Endothelial cell (in vitro differentiated cells): ENCODE measurements at regions not wholly inside any gene's neighbourhood (a gene's known extent, or its start where the extent isn't known, plus 50 kb on each side); places are given as distances from the start of the nearest gene placed in this dataset.

Source experiments
- DNase-seq: peaks from one replicate; pipeline ENCODE4 v3.0.0; 2021; ENCODE audit warnings: low spot score
- H3K27ac Mint-ChIP-seq: one replicate; pipeline ENCODE4 v1.8.0; 2021; ENCODE audit warnings: mixed read lengths, inconsistent platforms; ENCODE audit not compliant: unreplicated experiment
- H3K27me3 Mint-ChIP-seq: one replicate; pipeline ENCODE4 v1.8.0; 2021; ENCODE audit warnings: mild to moderate bottlenecking, moderate library complexity, mixed read lengths, inconsistent platforms; ENCODE audit not compliant: unreplicated experiment
- H3K36me3 Mint-ChIP-seq: one replicate; pipeline ENCODE4 v1.8.0; 2021; ENCODE audit warnings: mild to moderate bottlenecking, low read depth, mixed read lengths, inconsistent platforms; ENCODE audit not compliant: unreplicated experiment
- H3K4me1 Mint-ChIP-seq: one replicate; pipeline ENCODE4 v1.8.0; 2021; ENCODE audit warnings: mild to moderate bottlenecking, mixed read lengths, inconsistent platforms; ENCODE audit not compliant: unreplicated experiment
- H3K4me3 Mint-ChIP-seq: one replicate; pipeline ENCODE4 v1.8.0; 2021; ENCODE audit warnings: mild to moderate bottlenecking, mixed read lengths, inconsistent platforms; ENCODE audit not compliant: unreplicated experiment
- H3K9me3 Mint-ChIP-seq: one replicate; pipeline ENCODE4 v1.8.0; 2021; ENCODE audit warnings: mixed read lengths, inconsistent platforms; ENCODE audit not compliant: unreplicated experiment
- TF ChIP-seq, protein P1 (sequence below): fragments of 200-600 bp; sonication (generic); IDR thresholded peaks from one replicate; pipeline ENCODE4 v1.5.0; 2021; ENCODE audit warnings: antibody characterized with exemption; ENCODE audit not compliant: unreplicated experiment

GRCh38 chr12:84174115-84174514, 738.5 kb downstream of the SLC6A15 start:
- Mint-ChIP-seq H3K4me3 (no peak overlapping the region), H3K27me3 (no peaks in the 10 kb centered on the region), H3K36me3 (no peaks in the 10 kb centered on the region), H3K27ac (no peak overlapping the region), H3K4me1 (no peaks in the 10 kb centered on the region), H3K9me3 (no peaks in the 10 kb centered on the region)
- TF ChIP-seq, protein P1, sequence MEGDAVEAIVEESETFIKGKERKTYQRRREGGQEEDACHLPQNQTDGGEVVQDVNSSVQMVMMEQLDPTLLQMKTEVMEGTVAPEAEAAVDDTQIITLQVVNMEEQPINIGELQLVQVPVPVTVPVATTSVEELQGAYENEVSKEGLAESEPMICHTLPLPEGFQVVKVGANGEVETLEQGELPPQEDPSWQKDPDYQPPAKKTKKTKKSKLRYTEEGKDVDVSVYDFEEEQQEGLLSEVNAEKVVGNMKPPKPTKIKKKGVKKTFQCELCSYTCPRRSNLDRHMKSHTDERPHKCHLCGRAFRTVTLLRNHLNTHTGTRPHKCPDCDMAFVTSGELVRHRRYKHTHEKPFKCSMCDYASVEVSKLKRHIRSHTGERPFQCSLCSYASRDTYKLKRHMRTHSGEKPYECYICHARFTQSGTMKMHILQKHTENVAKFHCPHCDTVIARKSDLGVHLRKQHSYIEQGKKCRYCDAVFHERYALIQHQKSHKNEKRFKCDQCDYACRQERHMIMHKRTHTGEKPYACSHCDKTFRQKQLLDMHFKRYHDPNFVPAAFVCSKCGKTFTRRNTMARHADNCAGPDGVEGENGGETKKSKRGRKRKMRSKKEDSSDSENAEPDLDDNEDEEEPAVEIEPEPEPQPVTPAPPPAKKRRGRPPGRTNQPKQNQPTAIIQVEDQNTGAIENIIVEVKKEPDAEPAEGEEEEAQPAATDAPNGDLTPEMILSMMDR, result no peak
- no peak for DNase-seq

DNA sequence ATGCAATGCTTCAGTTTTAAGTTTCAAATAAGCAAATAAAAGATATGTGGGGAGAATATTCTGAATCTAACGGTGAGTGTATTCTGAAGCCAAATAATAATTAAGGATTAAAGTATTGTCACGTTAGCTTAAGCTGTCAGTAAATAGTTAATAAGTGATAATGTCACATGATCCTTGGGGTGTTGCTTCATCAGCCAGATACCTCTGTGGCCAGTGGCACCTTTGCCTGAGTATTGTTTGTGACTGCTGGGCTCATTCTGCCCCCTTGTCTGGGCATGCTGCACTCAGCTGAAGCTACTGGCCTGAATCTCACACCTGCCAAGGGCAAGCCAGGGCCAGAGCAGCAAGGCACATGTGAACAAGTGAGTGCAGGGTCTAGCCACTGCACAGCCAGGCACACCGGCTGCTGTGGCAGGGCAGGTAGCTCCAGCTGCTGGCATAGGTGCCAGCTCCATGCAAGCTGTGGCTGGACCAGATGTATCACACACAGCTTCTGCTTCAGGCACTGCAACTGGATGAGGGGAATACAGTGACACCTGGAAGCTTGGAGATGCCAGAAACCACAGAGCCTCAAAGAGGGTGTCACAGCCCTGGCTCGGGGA, 739.7 kb downstream of the SLC6A15 start:
- H3K4me1 Mint-ChIP-seq, result no peaks in the 10 kb centered on the region
- no peak overlapping the region for H3K27ac Mint-ChIP-seq
- TF ChIP-seq, protein P1, result no peak
- H3K36me3 Mint-ChIP-seq, result no peaks in the 10 kb centered on the region
- no peaks in the 10 kb centered on the region for H3K27me3 Mint-ChIP-seq
- H3K4me3 Mint-ChIP-seq, result no peak overlapping the region
- DNase-seq, result no peak
- H3K9me3 Mint-ChIP-seq, result no peaks in the 10 kb centered on the region

DNA sequence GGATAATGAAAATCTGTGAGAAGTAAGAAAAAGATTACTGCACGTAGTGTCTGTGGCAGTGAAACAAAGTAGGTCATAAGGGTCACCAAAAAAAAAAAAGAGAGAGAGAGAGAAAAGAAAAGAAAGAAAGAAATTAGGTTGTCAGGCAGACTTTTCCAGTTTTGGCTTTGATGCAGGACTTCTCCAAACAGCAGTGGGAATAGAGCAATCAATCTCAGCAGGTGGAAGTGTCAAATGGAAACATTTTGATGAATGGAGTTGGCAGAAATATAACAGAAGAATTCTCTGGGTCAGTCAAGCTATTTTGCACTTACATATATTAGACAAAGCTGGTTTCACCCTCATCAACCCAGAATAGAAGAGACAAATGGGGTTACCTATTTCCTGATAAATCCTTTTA, 745.8 kb downstream of the SLC6A15 start:
- H3K4me1 Mint-ChIP-seq, result no peaks in the 10 kb centered on the region
- no peak overlapping the region for H3K4me3 Mint-ChIP-seq
- no peaks in the 10 kb centered on the region for H3K36me3 Mint-ChIP-seq
- DNase-seq, result no peak
- TF ChIP-seq, protein P1, result no peak
- no peak overlapping the region for H3K27ac Mint-ChIP-seq
- no peaks in the 10 kb centered on the region for H3K27me3 Mint-ChIP-seq
- H3K9me3 Mint-ChIP-seq, result no peaks in the 10 kb centered on the region

DNA sequence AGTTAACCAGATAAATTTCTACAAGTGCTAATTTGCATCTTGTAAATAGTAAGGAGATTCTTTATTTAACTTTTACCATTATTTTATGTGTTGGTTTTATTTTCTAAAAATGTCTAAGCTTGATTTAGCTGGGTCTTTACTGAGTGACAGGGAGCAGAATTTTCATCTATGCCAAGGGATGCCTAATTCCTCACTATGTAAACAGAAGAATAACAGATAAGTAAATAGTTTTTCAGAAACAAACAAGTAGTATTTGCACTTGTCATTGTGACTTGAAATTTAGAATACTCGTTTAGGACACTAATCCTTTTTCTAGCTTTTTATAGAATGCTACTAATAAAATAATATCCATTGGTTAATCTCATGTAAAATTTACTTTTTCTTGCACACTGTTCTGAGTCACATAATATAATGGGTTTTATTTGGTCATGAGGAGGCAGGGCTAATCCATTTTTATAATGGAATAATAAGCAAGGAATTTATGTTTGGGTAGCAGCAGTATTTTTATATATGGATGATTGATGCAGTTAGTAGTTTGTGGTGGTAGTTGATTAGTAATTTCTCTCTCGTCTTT, 746.5 kb downstream of the SLC6A15 start:
- Mint-ChIP-seq H3K9me3 (no peaks in the 10 kb centered on the region), H3K4me1 (no peaks in the 10 kb centered on the region), H3K36me3 (no peaks in the 10 kb centered on the region), H3K4me3 (no peak overlapping the region), H3K27me3 (peaks cover 2% of the 10 kb centered on the region), H3K27ac (no peak overlapping the region)
- no peak for DNase-seq
- TF ChIP-seq, protein P1, result no peak

DNA sequence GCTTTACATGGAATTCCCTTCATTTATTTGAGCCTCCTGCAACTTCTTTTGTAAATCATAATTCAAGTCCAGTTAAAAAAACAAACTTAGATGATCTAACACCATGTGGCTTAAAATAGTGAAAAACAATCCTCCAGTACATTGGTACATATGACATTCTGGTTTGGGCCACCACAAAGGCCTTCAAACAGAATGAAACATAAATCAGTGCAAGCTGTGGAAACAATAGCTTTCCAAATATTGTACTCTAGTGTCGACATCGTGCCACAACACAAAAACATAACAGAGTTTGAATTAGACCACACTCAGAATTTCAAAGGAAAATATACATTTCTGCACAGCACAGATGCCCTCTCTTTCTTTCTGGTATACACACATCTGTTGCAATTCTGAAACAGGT, 751.3 kb downstream of the SLC6A15 start:
- Mint-ChIP-seq H3K27me3 (peaks cover 2% of the 10 kb centered on the region), H3K36me3 (no peaks in the 10 kb centered on the region), H3K9me3 (no peaks in the 10 kb centered on the region), H3K4me1 (no peaks in the 10 kb centered on the region), H3K4me3 (no peak overlapping the region), H3K27ac (no peak overlapping the region)
- TF ChIP-seq, protein P1, result no peak
- no peak for DNase-seq
